GM18508 (cell line): ENCODE measurements at regions not wholly inside any gene's neighbourhood (a gene's known extent, or its start where the extent isn't known, plus 50 kb on each side); places are given as distances from the start of the nearest gene placed in this dataset.
"Not testable (repeated sequence)": the region's sequence is repeated elsewhere in the genome, so short reads cannot be mapped to it uniquely, and the experiment has no call there.

Experiments
- ATAC-seq: cut with Tn5 transposase; IDR thresholded peaks from one replicate; pipeline ENCODE4 v1.9.1; 2021; ENCODE audit warnings: moderate number of reproducible peaks; ENCODE audit not compliant: insufficient read depth, unreplicated experiment

DNA sequence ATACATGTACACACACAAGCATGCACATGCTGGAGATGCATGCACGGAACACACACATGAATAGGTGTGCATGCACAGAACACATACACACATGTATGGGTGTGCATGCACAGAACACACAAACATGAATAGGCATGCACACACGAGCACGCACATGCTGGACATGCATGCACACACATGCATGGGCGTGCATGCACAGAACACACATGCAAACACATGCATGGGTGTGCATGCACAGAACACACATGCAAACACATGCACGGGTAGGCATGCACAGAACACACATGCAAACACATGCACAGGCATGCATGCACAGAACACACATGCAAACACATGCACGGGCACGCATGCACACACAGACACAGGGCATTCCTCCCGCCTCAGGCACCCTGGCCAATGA lies 382.3 kb downstream of the IRX2 start:
- no peak for ATAC-seq

DNA sequence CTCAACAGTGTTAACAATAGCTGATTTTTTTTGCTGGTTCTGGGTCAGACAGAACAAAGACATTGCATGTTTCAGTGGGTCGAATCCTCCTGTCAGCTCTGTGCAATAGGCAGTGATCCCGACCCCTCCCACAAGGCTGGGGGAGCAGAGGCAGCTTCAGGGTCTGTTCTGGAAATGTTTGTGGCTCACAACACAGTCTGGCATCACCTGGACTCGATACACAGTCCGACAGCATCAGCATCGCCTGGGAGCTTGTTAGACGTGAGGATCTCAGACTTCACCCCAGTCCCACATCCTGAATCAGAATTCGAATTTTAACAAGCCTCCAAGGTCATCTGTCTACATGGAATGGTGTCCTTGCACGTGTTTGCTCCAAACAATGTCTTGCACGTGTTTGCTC lies 384.7 kb downstream of the IRX2 start:
- ATAC-seq: no peak

DNA sequence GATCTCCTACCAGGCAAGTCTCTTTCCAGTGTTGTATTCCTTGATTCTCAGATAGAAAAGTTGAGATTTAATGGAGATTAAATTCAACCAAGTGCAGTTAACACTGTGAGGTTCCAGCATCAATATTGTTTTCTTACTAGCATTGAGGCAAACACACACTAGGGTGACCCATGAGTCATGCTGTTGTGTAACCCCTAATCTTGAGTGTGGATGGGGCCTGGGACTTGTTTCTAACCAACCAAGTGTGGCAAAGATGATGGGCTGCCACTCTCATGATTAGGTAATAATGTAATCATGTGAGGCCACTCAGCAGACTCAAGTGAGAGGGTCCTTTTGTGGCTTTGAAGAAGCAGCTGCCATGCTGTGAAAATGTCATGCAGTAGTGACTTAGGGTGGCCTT lies 394.2 kb downstream of the IRX2 start:
- ATAC-seq: no peak

GRCh38 chr5:2355859-2356258 lies 395.6 kb downstream of the IRX2 start:
- ATAC-seq: no peak

GRCh38 chr5:2353871-2354440 lies 397.5 kb downstream of the IRX2 start:
- ATAC-seq: no peak

GRCh38 chr5:2353211-2353610 lies 398.3 kb downstream of the IRX2 start:
- ATAC-seq: no peak

DNA sequence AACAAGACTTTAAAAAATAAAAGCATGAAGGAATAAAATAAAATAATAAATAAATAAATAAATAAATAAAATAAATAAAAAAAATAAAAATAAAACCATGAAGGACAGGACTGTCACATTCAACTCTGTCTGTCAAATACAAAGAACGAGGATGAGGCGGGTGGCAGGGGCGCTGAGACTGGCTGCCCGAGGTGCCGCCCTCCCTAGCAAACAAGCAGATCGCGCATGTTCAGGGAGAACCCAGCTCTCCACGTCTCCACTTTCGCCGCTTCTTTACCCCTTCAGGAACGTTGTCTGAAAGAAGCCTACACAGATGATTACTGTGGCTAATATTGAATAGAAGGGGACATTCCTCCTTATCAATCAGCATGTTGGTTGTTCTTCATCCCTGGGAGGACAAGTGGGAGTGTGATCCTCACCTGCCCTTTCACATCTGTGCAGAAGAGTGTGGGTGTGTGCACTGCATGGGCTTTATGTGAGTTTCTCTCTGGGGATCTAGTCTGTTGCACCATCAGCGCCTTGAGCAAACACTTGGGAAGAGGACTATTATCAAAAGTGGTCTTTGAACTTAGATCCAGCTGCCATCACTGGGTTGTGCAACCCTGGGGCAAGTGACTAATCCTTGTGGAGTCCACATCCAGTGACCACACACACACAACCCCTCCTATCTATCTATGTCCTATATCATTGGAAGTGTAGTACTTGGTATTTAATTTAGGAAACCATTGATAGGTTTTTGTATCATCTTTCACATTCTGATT lies 399.2 kb downstream of the IRX2 start:
- no peak for ATAC-seq

GRCh38 chr5:2349768-2350167 lies 401.7 kb downstream of the IRX2 start:
- not testable (repeated sequence) for ATAC-seq

GRCh38 chr5:2338686-2339085 lies 412.8 kb downstream of the IRX2 start:
- ATAC-seq: no peak

GRCh38 chr5:2335733-2336515 lies 415.6 kb downstream of the IRX2 start:
- ATAC-seq: no peak

- no peak for ATAC-seq
Measured at GRCh38 chr5:2335125-2335732, 416.2 kb downstream of the IRX2 start.

GRCh38 chr5:2334719-2335118 lies 416.8 kb downstream of the IRX2 start:
- ATAC-seq: no peak

DNA sequence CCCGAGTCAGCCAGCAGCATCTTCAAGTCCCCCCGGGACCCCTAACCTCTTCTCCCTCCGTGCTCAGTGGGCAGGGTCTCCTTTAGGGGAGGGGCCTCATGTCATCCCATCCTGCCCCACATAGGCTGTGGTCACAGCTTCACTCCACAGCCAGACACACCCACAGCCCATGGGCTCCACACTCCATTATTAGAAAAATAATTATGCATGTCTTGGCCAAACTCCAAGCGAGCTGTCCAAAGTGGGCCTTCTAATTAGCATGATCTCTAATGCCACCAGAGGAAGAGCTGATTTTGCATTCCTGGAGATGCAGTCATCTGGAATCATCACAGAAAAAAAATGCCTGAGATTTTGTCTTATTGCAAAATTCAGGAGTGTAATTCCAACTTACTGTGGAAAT lies 418.2 kb downstream of the IRX2 start:
- no peak for ATAC-seq

- no peak for ATAC-seq
Measured at GRCh38 chr5:2332521-2332920, 419.0 kb downstream of the IRX2 start.

- ATAC-seq: no peak
Measured at GRCh38 chr5:2330325-2331130, 420.9 kb downstream of the IRX2 start.

DNA sequence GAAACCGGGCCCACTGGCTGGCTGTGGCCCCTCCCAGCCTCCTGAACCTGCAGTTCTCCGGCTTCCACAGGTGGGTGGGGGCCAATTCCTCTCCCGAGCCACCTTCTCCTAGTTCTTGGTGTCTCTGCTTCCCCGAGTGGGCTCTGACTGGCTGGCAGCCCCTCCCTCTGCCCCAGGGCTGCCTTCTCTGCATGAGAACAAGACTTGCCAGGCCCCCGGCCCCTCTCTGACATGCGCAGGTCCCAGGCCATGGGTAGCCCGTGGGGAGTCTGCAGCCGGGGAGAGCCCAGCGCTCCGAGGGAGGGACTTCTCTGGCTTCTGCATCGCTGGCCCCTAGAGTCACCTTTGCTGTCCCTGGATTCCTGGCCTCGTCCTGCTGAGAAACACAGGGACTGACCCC lies 421.7 kb downstream of the IRX2 start:
- ATAC-seq: no peak

DNA sequence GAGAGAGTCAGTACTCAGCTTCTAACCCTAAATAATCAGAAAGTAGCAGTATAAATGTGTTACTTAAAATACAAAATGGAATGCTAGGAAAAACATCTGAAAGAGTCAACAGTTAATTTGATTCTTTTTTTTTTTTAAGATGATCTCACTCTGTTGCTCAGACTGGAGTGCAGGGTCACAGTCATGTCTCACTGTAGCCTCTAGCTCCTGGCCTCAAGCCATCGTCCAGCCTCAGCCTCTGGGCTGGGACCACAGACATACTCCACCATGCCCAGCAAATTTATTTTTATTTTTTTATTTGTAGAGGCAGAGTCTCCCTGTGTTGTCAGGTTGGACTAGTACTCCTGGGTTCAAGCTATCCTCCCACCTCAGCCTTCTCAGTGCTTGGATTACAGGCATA lies 424.9 kb downstream of the IRX2 start:
- no peak for ATAC-seq

DNA sequence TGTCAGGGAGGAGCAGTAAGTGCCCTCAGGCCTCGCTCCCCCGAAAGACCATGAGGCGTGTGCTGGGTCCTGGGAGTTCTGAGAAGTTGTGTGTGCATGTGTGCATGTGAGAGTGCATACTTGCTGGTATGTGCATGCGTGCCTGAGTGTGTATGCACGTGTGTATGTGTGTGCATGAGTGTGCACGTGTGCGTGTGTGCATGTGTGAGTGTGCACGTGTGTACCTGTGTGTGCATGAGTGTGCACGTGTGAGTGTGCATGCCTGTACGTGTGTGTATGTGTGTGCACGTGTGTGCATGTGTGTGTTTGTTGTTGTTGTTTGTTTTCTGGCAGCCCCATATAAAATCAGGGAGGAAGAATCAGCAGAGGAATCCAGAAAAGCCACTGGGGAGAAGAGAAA lies 426.7 kb downstream of the IRX2 start:
- no peak for ATAC-seq

- no peak for ATAC-seq
Measured at GRCh38 chr5:2320611-2321010, 430.9 kb downstream of the IRX2 start.

DNA sequence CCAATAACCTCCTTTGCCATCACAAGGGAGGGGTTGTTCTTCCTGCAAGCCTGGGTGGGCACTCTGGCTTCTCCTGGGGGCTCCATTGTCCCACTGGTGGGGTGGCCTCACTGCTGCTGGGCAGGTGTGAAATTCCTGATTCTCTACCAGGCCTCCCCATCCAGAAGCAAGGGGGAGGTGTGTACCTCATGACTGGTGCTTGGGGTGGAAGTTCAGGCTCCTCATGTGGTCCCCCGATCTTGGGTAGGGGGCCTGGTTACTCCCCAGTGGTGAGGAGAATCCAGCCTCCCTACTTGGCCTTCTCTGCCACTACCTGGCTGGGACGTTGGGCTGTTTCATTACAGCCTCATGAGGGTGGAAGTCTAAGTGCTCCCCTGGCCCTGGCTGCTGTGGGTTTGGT lies 433.9 kb downstream of the IRX2 start:
- no peak for ATAC-seq
